Astrocyte of the cerebellum (primary cell): ENCODE measurements at regions not wholly inside any gene's neighbourhood (a gene's known extent, or its start where the extent isn't known, plus 50 kb on each side); places are given as distances from the start of the nearest gene placed in this dataset.

Experiments
- DNase-seq: peaks from one replicate; pipeline ENCODE4 v3.0.0-alpha.2; 2011; ENCODE audit warnings: low read depth
- H3K4me3 ChIP-seq: 2 replicates; pipeline ENCODE4 v1.5.1; 2011; ENCODE audit warnings: mild to moderate bottlenecking, low read depth, low read length, moderate library complexity
- in situ Hi-C: cut with HindIII; loops from 2 replicates; pipeline ENCODE4 v1.10.0; 2017; ENCODE audit warnings: low sequenced_read_pairs
- TF ChIP-seq, protein P1 (sequence below): IDR thresholded peaks from 2 replicates; pipeline ENCODE4 v1.5.1; 2012; ENCODE audit warnings: low read length, low read depth, moderate library complexity, mild to moderate bottlenecking; ENCODE audit errors: missing control alignments

DNA sequence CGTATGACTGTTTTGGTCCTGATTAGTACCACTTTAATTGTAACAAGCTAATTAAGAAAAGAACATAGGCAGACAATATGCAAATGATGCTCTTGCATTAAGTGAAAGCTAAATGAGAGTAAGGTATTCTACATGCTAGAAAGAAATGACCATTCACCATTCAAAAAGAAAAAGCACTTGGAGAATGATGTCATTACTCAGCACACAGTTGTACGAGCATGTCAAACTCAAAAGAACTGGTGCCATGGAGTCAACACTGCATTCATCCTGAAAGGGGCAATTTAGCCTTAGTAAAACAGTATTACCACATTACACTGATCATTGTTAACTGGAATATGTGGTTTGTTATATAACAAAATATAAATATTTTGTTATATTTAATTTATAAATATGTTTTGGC, 136.2 kb upstream of the CTTNBP2 start:
- in situ Hi-C loops: no loop called here
- no peak for DNase-seq
- no peak overlapping the region for H3K4me3 ChIP-seq
- TF ChIP-seq, protein P1, sequence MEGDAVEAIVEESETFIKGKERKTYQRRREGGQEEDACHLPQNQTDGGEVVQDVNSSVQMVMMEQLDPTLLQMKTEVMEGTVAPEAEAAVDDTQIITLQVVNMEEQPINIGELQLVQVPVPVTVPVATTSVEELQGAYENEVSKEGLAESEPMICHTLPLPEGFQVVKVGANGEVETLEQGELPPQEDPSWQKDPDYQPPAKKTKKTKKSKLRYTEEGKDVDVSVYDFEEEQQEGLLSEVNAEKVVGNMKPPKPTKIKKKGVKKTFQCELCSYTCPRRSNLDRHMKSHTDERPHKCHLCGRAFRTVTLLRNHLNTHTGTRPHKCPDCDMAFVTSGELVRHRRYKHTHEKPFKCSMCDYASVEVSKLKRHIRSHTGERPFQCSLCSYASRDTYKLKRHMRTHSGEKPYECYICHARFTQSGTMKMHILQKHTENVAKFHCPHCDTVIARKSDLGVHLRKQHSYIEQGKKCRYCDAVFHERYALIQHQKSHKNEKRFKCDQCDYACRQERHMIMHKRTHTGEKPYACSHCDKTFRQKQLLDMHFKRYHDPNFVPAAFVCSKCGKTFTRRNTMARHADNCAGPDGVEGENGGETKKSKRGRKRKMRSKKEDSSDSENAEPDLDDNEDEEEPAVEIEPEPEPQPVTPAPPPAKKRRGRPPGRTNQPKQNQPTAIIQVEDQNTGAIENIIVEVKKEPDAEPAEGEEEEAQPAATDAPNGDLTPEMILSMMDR: no peak

DNA sequence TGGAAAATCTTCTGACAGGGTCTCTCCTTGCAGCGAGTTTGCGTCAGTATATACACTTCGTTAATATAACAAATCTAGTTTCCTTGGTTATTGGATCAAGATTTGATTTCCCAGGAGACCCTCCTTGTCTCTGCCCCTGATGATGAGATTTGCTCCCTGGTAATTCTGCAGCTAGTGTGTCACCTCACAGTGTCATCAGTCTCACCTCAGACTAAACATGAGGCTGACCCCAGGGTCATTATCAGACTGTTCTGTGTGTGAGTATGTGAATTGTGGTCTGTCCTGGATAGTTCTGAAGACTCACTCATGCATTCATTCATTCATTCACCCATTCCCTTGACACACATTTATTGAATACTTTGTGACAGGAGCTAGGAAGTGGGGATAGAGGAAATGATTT, 138.4 kb upstream of the CTTNBP2 start:
- DNase-seq: no peak
- in situ Hi-C loops: no loop called here
- H3K4me3 ChIP-seq: no peak overlapping the region
- TF ChIP-seq, protein P1: no peak

DNA sequence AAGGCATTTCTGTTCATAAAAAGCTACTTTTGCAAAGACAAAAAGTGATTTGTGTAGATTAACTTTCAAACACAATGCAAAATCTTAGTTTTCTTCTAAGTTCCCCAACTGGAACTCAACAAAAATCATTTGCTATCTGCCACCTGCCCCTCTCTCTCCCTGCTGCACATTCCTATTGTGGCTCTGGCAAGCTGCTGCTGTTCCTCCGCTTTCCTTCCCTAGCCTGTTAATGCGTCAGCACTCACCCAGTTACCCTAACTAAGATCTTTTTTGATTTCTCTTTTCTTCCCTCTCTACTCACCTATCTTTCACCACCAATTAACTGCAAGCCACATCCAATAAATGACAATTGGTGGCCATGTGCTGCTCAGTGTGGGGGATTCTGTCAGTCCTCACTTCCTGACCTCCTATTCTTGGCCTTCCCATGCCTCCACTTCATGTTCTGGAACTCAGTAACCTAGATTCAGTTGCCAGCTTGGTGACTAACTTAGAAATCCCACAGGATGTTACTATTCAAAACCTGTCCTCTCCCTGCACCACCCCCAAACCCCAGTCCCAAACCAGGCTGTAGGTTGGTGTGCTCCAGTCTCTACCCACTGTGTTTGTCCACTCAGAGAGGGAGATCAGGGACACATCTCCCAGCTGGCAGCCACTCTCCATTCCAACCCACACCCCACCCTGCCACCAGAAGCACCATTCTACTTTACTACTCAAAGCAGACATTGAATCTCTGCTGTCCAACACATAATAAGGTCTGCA, 140.2 kb upstream of the CTTNBP2 start:
- no peak for DNase-seq
- in situ Hi-C loops: no loop called here
- H3K4me3 ChIP-seq: no peak overlapping the region
- TF ChIP-seq, protein P1: no peak

DNA sequence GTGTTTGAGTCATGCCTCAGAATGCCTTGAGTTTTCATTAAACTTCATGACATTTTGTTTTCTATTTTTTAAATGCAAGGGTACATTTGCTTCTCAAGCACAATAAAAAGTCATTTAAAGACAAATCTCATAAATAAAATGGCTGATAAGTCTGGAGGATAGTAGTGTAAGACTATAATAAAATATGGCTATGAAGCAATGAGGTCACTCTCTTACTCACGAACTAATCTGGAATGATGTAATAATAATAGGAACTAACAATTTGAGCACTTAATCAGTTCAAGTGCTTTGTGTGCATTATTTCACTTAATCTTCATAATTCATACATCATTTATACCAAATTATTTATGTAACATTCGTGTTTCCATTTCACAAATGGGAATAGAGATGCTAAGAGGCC, 149.3 kb upstream of the CTTNBP2 start:
- DNase-seq: no peak
- TF ChIP-seq, protein P1: no peak
- no peak overlapping the region for H3K4me3 ChIP-seq
- in situ Hi-C loops: no loop called here

DNA sequence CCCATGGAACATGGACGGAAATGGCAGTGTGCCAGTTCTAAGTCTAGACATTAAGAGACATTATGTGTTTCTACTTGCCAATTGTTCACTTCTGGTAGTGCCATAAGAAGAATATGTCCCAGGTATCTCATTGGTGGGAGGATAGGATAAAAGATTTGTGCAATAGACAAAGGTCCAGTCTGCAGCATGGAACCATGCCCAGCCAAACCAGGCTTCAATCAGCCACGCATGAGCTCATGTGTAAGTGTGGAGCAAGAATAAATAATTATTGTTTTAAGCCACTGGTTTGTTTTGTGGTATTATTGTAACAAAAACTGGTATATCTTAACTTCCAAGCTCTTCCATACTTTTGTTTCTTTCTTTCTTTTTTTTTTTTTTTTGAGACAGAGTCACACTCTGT, 153.6 kb upstream of the CTTNBP2 start:
- no peak overlapping the region for H3K4me3 ChIP-seq
- in situ Hi-C loops: no loop called here
- DNase-seq: no peak
- TF ChIP-seq, protein P1: no peak

DNA sequence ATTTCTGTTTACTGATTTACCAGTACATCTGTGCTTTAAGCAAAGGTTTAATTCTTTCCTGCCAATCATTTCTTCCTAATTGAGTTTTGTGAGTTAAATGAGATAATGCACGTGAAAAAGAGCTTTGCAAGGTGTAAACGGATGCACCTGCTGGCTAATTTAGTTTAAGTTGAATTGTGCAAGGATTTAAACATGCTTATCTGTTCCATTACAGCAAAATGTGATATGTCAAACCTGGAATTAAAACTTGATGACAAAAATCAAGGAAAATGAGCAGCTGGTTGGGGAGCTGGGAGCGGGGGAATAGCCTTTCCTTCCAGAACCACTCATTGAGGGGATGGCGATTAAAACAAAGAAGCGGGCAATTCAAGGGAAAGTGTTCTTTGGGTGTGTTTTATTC, 155.0 kb upstream of the CTTNBP2 start:
- TF ChIP-seq, protein P1: no peak
- in situ Hi-C loops: no loop called here
- no peak for DNase-seq

More for the DNA sequence above, 155.0 kb upstream of the CTTNBP2 start:
- no peak overlapping the region for H3K4me3 ChIP-seq
